ENCODE measurements at regions not wholly inside any gene's neighbourhood (a gene's known extent, or its start where the extent isn't known, plus 50 kb on each side); places are given as distances from the start of the nearest gene placed in this dataset.

DNA sequence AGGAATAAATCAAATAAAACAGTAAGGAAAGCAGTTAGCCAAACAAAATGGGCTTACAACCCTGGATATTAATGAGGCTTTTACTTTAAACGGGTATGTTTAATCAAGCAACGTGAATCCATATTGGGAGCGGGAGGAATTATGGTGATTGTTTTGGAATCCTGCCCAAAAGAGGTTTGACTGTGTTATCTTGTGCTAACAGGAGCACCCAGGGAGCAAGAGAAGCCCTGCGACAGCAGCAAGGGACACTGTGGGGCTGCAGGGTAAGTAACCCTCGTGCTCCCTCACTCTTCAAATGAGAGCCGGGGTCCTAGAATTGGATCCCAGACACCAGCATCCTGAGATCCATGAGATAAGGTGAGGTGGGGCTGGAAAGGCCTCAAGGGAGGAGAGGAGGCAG, 72.6 kb upstream of the PGBD5 start:
- Histone ChIP-seq H3K4me1 (ENCODE audit: control insufficient read depth in 1 of 2, extremely low read depth in 1 of 2, insufficient read depth in 2 of 2, low read length in 2 of 2) (no peaks in the 10 kb centered on the region), H3K9me3 (no peaks in the 10 kb centered on the region), H3K36me3 (ENCODE audit: control insufficient read depth in 2 of 2, extremely low read depth in 1 of 2, insufficient read depth in 1 of 2, low read length in 1 of 2) (no peaks in the 10 kb centered on the region), H3K27me3 (replicated peaks in 1 of 2; ENCODE audit: control insufficient read depth in 2 of 2, extremely low read depth in 1 of 2, insufficient read depth in 2 of 2, low read length in 1 of 2) (peaks cover 2% of the 10 kb centered on the region in 2 experiments), H3K27ac (ENCODE audit: low read length) (no peak overlapping the region), H3K4me3 (ENCODE audit: control insufficient read depth in 1 of 2, extremely low read depth in 1 of 2, low read length in 1 of 2) (no peak overlapping the region)
- POLR2A ChIA-PET: no interaction called here
- no peaks in the 10 kb centered on the region for H3K36me3 Mint-ChIP-seq
- ATAC-seq (replicated peaks in 1 of 4) (no peak), DNase-seq (no peak)
- no peaks in the 10 kb centered on the region for H3K4me1 Mint-ChIP-seq
- peaks cover 17 to 30% of the 10 kb centered on the region in 2 donors for H3K27me3 Mint-ChIP-seq
- 89% methylated on average over 6 of the region's 6 CpGs for WGBS (ENCODE audit: insufficient coverage)
- no peak overlapping the region for H3K4me3 Mint-ChIP-seq
- H3K27ac Mint-ChIP-seq: no peak overlapping the region
- H3K9me3 Mint-ChIP-seq: no peaks in the 10 kb centered on the region
- CTCF ChIA-PET: no interaction called here

DNA sequence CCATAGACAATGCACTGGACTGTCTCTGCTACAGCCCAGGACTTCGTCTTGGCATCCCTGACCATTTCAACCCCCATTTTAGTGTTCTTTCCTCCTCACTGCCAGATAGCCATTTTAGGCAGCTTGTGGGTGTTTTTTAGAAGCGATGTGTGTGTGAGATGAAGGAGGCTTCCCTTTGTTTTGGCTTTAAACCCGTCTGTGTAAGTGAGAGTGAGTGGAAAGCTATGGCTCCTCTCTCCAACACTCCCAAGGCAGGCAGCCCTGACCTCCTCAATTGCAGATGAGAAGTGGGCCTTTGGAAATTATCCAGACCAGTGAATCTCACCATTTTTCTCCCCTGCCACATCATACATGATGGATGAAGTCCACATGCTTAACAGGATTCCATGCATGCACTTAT, 70.3 kb upstream of the PGBD5 start:
- no peaks in the 10 kb centered on the region for H3K4me1 Mint-ChIP-seq
- DNase-seq: no peak
- no peaks in the 10 kb centered on the region for H3K36me3 Mint-ChIP-seq
- H3K4me1 ChIP-seq (ENCODE audit: control insufficient read depth in 1 of 2, extremely low read depth in 1 of 2, insufficient read depth in 2 of 2, low read length in 2 of 2): no peaks in the 10 kb centered on the region
- no peaks in the 10 kb centered on the region for H3K9me3 Mint-ChIP-seq
- no peak overlapping the region for H3K27ac ChIP-seq (ENCODE audit: low read length)
- peak overlapping the region in 1 of 3 donors; percentile 50 for H3K4me3 Mint-ChIP-seq
- ChIA-PET POLR2A (no interaction called here), CTCF (no interaction called here)
- no peaks in the 10 kb centered on the region for H3K9me3 ChIP-seq
- H3K27ac Mint-ChIP-seq: no peak overlapping the region
- H3K27me3 ChIP-seq (replicated peaks in 1 of 2; ENCODE audit: control insufficient read depth in 2 of 2, extremely low read depth in 1 of 2, insufficient read depth in 2 of 2, low read length in 1 of 2): peaks cover 2% of the 10 kb centered on the region in 2 experiments
- H3K36me3 ChIP-seq (ENCODE audit: control insufficient read depth in 2 of 2, extremely low read depth in 1 of 2, insufficient read depth in 1 of 2, low read length in 1 of 2): no peaks in the 10 kb centered on the region
- WGBS (ENCODE audit: insufficient coverage): no CpG with 5 or more reads among the region's 3 CpGs
- ATAC-seq (replicated peaks in 1 of 4): no peak
- H3K4me3 ChIP-seq (ENCODE audit: control insufficient read depth in 1 of 2, extremely low read depth in 1 of 2, low read length in 1 of 2): no peak overlapping the region
- peaks cover 21 to 36% of the 10 kb centered on the region in 2 donors for H3K27me3 Mint-ChIP-seq

DNA sequence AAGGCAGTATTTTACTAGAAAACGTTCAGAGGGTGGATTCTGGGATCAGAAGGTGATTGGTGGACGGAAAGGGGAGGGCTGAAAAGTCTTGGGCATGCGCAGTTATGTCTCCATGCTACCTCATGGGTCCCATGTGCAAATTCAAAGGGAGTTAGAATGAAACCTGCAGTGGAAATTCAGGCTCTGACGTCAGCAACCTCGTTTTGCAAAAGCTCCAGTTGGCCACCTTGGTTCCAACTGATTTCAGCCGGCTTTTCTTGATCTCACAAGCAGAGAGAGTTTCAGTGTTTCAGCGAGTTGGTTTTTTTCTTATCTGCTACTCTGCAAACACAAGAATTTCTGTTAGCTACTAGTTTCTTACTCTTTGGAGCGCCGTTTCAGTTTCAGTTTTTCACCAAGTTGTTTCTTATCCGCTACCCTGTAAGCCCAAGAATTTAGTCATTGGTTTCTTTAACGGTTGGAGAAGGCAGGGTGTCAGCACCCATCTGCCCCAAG, 69.8 kb upstream of the PGBD5 start:
- ATAC-seq (replicated peaks in 1 of 4) (no peak), DNase-seq (no peak)
- peak overlapping the region in 1 of 3 donors; percentile 50 for H3K4me3 Mint-ChIP-seq
- no peaks in the 10 kb centered on the region for H3K4me1 Mint-ChIP-seq
- H3K36me3 Mint-ChIP-seq: no peaks in the 10 kb centered on the region
- 67% methylated on average over 7 of the region's 11 CpGs for WGBS (ENCODE audit: insufficient coverage)
- no peaks in the 10 kb centered on the region for H3K9me3 Mint-ChIP-seq
- Histone ChIP-seq H3K4me3 (ENCODE audit: control insufficient read depth in 1 of 2, extremely low read depth in 1 of 2, low read length in 1 of 2) (no peak overlapping the region), H3K36me3 (ENCODE audit: control insufficient read depth in 2 of 2, extremely low read depth in 1 of 2, insufficient read depth in 1 of 2, low read length in 1 of 2) (no peaks in the 10 kb centered on the region), H3K9me3 (no peaks in the 10 kb centered on the region), H3K27ac (ENCODE audit: low read length) (no peak overlapping the region), H3K4me1 (ENCODE audit: control insufficient read depth in 1 of 2, extremely low read depth in 1 of 2, insufficient read depth in 2 of 2, low read length in 2 of 2) (no peaks in the 10 kb centered on the region), H3K27me3 (replicated peaks in 1 of 2; ENCODE audit: control insufficient read depth in 2 of 2, extremely low read depth in 1 of 2, insufficient read depth in 2 of 2, low read length in 1 of 2) (peaks cover 2 to 4% of the 10 kb centered on the region in 2 experiments)
- H3K27me3 Mint-ChIP-seq: peaks cover 21 to 40% of the 10 kb centered on the region in 2 donors
- CTCF ChIA-PET: no interaction called here
- no peak overlapping the region for H3K27ac Mint-ChIP-seq
- POLR2A ChIA-PET: no interaction called here

DNA sequence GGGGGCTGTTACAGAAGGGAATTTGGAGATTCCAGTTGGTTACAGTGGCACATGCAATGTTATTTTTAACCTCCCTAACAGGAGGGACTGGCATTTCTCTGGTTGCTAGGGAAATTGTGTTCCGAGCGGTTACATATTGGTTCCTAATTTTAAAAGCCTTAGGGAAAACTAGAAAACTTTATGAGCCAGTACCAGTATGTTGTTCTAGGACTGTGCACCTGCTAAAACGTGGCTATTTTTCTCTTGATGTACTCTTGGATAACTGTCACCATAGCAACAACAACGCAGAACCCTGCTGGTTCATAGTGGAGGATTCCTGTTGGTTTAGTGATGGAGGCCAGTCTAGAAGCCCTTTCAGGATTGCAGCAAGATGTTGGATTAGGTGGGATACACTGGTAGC, 68.9 kb upstream of the PGBD5 start:
- no peak overlapping the region for H3K4me3 ChIP-seq (ENCODE audit: control insufficient read depth in 1 of 2, extremely low read depth in 1 of 2, low read length in 1 of 2)
- H3K36me3 Mint-ChIP-seq: no peaks in the 10 kb centered on the region
- peaks cover 27 to 47% of the 10 kb centered on the region in 2 donors for H3K27me3 Mint-ChIP-seq
- no peaks in the 10 kb centered on the region for H3K9me3 Mint-ChIP-seq
- ChIA-PET CTCF (no interaction called here), POLR2A (no interaction called here)
- no peak for DNase-seq
- H3K36me3 ChIP-seq (ENCODE audit: control insufficient read depth in 2 of 2, extremely low read depth in 1 of 2, insufficient read depth in 1 of 2, low read length in 1 of 2): no peaks in the 10 kb centered on the region
- 83% methylated on average over 2 of the region's 4 CpGs for WGBS (ENCODE audit: insufficient coverage)
- H3K27me3 ChIP-seq (replicated peaks in 1 of 2; ENCODE audit: control insufficient read depth in 2 of 2, extremely low read depth in 1 of 2, insufficient read depth in 2 of 2, low read length in 1 of 2): peaks cover 2 to 4% of the 10 kb centered on the region in 2 experiments
- no peak for ATAC-seq (replicated peaks in 1 of 4)
- no peak overlapping the region for H3K27ac Mint-ChIP-seq
- H3K27ac ChIP-seq (ENCODE audit: low read length): no peak overlapping the region
- H3K4me3 Mint-ChIP-seq: no peak overlapping the region
- no peaks in the 10 kb centered on the region for H3K4me1 ChIP-seq (ENCODE audit: control insufficient read depth in 1 of 2, extremely low read depth in 1 of 2, insufficient read depth in 2 of 2, low read length in 2 of 2)
- no peaks in the 10 kb centered on the region for H3K9me3 ChIP-seq
- H3K4me1 Mint-ChIP-seq: no peaks in the 10 kb centered on the region

DNA sequence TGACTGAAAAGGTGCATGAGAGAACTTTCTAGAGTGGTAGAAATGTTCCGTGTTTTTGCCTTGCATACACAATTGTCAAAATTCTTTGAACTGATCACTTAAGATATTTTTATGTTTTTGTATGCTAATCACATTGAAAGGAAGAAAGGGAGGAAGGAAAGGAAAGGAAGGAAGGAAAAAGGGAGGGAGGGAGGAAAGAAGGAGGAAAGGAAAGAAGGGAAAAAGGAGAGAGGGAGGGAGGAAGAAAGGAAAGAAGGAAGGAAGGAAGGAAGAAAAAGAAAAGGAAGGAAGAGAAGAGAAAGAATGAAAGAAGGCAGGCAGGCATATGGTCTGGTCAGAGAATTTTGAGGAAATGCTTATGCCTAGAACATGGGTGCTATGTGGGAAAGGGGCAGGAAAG, 68.4 kb upstream of the PGBD5 start:
- no CpG with 5 or more reads among the region's 1 CpG for WGBS (ENCODE audit: insufficient coverage)
- H3K27ac ChIP-seq (ENCODE audit: low read length): no peak overlapping the region
- Mint-ChIP-seq H3K27ac (no peak overlapping the region), H3K36me3 (no peaks in the 10 kb centered on the region), H3K4me1 (no peaks in the 10 kb centered on the region), H3K27me3 (peaks cover 27 to 48% of the 10 kb centered on the region in 2 donors), H3K9me3 (no peaks in the 10 kb centered on the region), H3K4me3 (no peak overlapping the region)
- H3K4me3 ChIP-seq (ENCODE audit: control insufficient read depth in 1 of 2, extremely low read depth in 1 of 2, low read length in 1 of 2): no peak overlapping the region
- no peaks in the 10 kb centered on the region for H3K36me3 ChIP-seq (ENCODE audit: control insufficient read depth in 2 of 2, extremely low read depth in 1 of 2, insufficient read depth in 1 of 2, low read length in 1 of 2)
- no peaks in the 10 kb centered on the region for H3K9me3 ChIP-seq
- ChIA-PET CTCF (no interaction called here), POLR2A (no interaction called here)
- ATAC-seq (replicated peaks in 1 of 4) (no peak), DNase-seq (no peak)
- H3K4me1 ChIP-seq (ENCODE audit: control insufficient read depth in 1 of 2, extremely low read depth in 1 of 2, insufficient read depth in 2 of 2, low read length in 2 of 2): no peaks in the 10 kb centered on the region
- H3K27me3 ChIP-seq (replicated peaks in 1 of 2; ENCODE audit: control insufficient read depth in 2 of 2, extremely low read depth in 1 of 2, insufficient read depth in 2 of 2, low read length in 1 of 2): peaks cover 2 to 4% of the 10 kb centered on the region in 2 experiments

DNA sequence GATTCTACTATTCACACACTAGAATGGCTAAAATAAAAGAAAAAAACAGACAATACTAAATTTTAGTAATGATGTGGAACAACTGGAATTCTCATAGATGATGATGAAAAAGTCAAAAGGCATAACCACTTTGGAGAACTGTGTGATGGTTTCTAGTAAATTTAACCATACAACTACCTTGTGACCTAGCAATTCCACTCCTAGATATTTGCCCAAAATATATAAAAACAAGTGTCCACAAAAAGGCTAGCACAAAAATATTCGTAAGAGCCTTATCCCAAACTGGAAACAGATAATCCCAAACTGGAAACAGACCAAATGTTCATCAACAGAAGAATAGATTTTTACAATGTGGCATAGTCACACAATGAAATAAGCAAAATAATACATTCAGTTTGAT, 67.9 kb upstream of the PGBD5 start:
- Histone ChIP-seq H3K4me1 (ENCODE audit: control insufficient read depth in 1 of 2, extremely low read depth in 1 of 2, insufficient read depth in 2 of 2, low read length in 2 of 2) (no peaks in the 10 kb centered on the region), H3K4me3 (ENCODE audit: control insufficient read depth in 1 of 2, extremely low read depth in 1 of 2, low read length in 1 of 2) (no peak overlapping the region), H3K36me3 (ENCODE audit: control insufficient read depth in 2 of 2, extremely low read depth in 1 of 2, insufficient read depth in 1 of 2, low read length in 1 of 2) (no peaks in the 10 kb centered on the region), H3K9me3 (no peaks in the 10 kb centered on the region), H3K27ac (ENCODE audit: low read length) (no peak overlapping the region), H3K27me3 (replicated peaks in 1 of 2; ENCODE audit: control insufficient read depth in 2 of 2, extremely low read depth in 1 of 2, insufficient read depth in 2 of 2, low read length in 1 of 2) (peaks cover 4 to 5% of the 10 kb centered on the region in 2 experiments)
- Mint-ChIP-seq H3K4me1 (no peaks in the 10 kb centered on the region), H3K9me3 (no peaks in the 10 kb centered on the region), H3K27ac (no peak overlapping the region), H3K4me3 (no peak overlapping the region), H3K36me3 (no peaks in the 10 kb centered on the region), H3K27me3 (peaks cover 26 to 52% of the 10 kb centered on the region in 2 donors)
- no peak for ATAC-seq (replicated peaks in 1 of 4)
- no peak for DNase-seq
- CTCF ChIA-PET: no interaction called here
- POLR2A ChIA-PET: no interaction called here
- WGBS (ENCODE audit: insufficient coverage): 33% methylated on average over 1 of the region's 1 CpG

DNA sequence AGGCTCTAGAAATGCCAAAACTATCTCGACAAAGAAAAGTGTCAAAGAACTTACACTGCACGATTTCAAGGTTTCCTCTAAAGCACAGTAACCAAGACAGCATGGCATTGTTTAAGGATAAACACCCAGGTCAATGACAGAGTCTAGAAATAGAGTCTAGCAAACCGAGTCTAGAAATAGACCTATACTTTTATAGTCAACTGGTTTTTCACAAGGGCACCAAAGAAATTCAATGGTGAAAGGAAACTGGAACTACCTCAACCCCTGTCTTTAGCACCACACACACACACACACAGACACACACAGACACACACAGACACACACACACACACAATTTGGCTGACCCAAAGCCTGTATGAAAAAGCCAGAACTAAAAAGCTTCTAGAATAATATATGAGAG, 67.1 kb upstream of the PGBD5 start:
- Histone ChIP-seq H3K4me1 (ENCODE audit: control insufficient read depth in 1 of 2, extremely low read depth in 1 of 2, insufficient read depth in 2 of 2, low read length in 2 of 2) (no peaks in the 10 kb centered on the region), H3K27me3 (replicated peaks in 1 of 2; ENCODE audit: control insufficient read depth in 2 of 2, extremely low read depth in 1 of 2, insufficient read depth in 2 of 2, low read length in 1 of 2) (peaks cover 4 to 5% of the 10 kb centered on the region in 2 experiments), H3K9me3 (no peaks in the 10 kb centered on the region), H3K4me3 (ENCODE audit: control insufficient read depth in 1 of 2, extremely low read depth in 1 of 2, low read length in 1 of 2) (no peak overlapping the region), H3K27ac (ENCODE audit: low read length) (no peak overlapping the region), H3K36me3 (ENCODE audit: control insufficient read depth in 2 of 2, extremely low read depth in 1 of 2, insufficient read depth in 1 of 2, low read length in 1 of 2) (no peaks in the 10 kb centered on the region)
- DNase-seq (no peak), ATAC-seq (replicated peaks in 1 of 4) (no peak)
- Mint-ChIP-seq H3K9me3 (no peaks in the 10 kb centered on the region), H3K36me3 (no peaks in the 10 kb centered on the region), H3K4me3 (no peak overlapping the region), H3K27me3 (peaks cover 24 to 44% of the 10 kb centered on the region in 2 donors), H3K27ac (no peak overlapping the region), H3K4me1 (no peaks in the 10 kb centered on the region)
- ChIA-PET CTCF (no interaction called here), POLR2A (no interaction called here)
- 40% methylated on average over 1 of the region's 3 CpGs for WGBS (ENCODE audit: insufficient coverage)
